ENCODE measurements at regions not wholly inside any gene's neighbourhood (a gene's known extent, or its start where the extent isn't known, plus 50 kb on each side); places are given as distances from the start of the nearest gene placed in this dataset.

GRCh38 chr1:91092503-91092902 lies 70.7 kb upstream of the ZNF644 start:
- no peak for DNase-seq

- DNase-seq: no peak
Measured at GRCh38 chr1:91091812-91092211, 70.0 kb upstream of the ZNF644 start.

GRCh38 chr1:91080650-91081049 lies 58.8 kb upstream of the ZNF644 start:
- no peak for DNase-seq

GRCh38 chr1:91078859-91079258 lies 57.0 kb upstream of the ZNF644 start:
- no peak for DNase-seq

- no peak for DNase-seq
Measured at GRCh38 chr1:91076834-91077233, 55.0 kb upstream of the ZNF644 start.

- no peak for DNase-seq
Measured at GRCh38 chr1:91075233-91076135, 53.6 kb upstream of the ZNF644 start.

- no peak for DNase-seq
Measured at GRCh38 chr1:91073299-91073698, 51.5 kb upstream of the ZNF644 start.

DNA sequence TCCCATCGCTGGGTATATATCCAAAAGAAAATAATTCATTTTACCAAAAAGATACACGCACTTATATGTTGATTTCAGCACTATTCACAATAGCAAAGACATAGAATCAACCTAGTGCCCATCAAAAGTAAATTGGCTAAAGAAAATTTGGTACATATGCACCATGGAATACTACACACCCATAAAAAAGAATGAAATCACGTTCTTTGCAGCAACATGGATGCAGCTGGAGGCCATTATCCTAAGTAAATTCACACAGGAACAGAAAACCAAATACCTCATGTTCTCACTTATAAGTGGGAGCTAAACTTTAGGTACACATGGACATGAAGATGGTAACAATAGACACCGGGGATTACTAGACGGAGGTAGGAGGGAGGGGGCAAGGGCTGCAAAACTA lies 50.0 kb upstream of the ZNF644 start:
- no peak for DNase-seq
